GM12878 (cell line): ENCODE measurements at regions not wholly inside any gene's neighbourhood (a gene's known extent, or its start where the extent isn't known, plus 50 kb on each side); places are given as distances from the start of the nearest gene placed in this dataset. TPM values are rescaled to one million over a fixed set of nuclear protein-coding genes. Genes with fewer than 3 reads are reported as not detected.

ENCODE experiments used
- ATAC-seq: fragments of 200-7000 bp; cut with Tn5 transposase; 3 replicates; pipeline ENCODE4 v1.9.1; 2020; ENCODE audit warnings: mild to moderate bottlenecking, moderate library complexity
- BruUV-seq: library from RNA; stranded (reverse); fragments of 400-500 nt; replicated peaks from 2 replicates; lab custom pipeline; 2021; lab: Mats Ljungman, UMichigan
- CTCF ChIA-PET: fragments of 300-600 bp; sonication (Branson Sonifier 250); formaldehyde crosslinking; extraction: SDS; loops from one replicate; lab custom pipeline; 2021; ENCODE audit warnings: inconsistent platforms; lab: Yijun Ruan, JAX
- POLR2A ChIA-PET: fragments of 350-600 bp; formaldehyde crosslinking; extraction: SDS; loops from one replicate; lab custom pipeline; 2021; ENCODE audit warnings: inconsistent platforms; lab: Charles Lee
- RAD21 ChIA-PET: fragments of 300-600 bp; sonication (Branson Sonifier 250); formaldehyde crosslinking; loops from one replicate; lab custom pipeline; 2023; ENCODE audit warnings: antibody characterized with exemption; ENCODE audit not compliant: unreplicated experiment; lab: Charles Lee
- SMC1A ChIA-PET: fragments of 300-600 bp; sonication (Branson Sonifier 250); formaldehyde crosslinking; loops from one replicate; lab custom pipeline; 2023; ENCODE audit not compliant: unreplicated experiment, uncharacterized antibody; lab: Charles Lee
- DNase-seq: peaks from one replicate; pipeline ENCODE4 v3.0.0-alpha.2; 2011; ENCODE audit warnings: low read depth, low spot score
- FAIRE-seq: peaks from 3 replicates; lab custom pipeline; 2011; peaks lifted over from hg19 to GRCh38; lab: Jason Lieb, UNC
- H2AFZ ChIP-seq: 2 replicates; pipeline ENCODE4 v1.6.0; 2011; ENCODE audit warnings: low read depth, low read length, control low read depth; ENCODE audit not compliant: control insufficient read depth
- H3K27ac ChIP-seq: 2 replicates; pipeline ENCODE4 v1.5.1; 2011; ENCODE audit warnings: control low read depth; ENCODE audit not compliant: control insufficient read depth, insufficient read depth
- H3K27me3 ChIP-seq, 2 experiments: replicated peaks in 1 of 2; 2 replicates each; pipeline versions ENCODE4 v1.6.0 to v1.6.1; 2011; ENCODE audit warnings: low read length in 1 of 2; ENCODE audit not compliant: control insufficient read depth in 2 of 2, insufficient read depth in 2 of 2
- H3K36me3 ChIP-seq, 2 experiments: 2 replicates each; pipeline ENCODE4 v1.5.1; 2011; ENCODE audit warnings: low read length in 1 of 2; ENCODE audit not compliant: control insufficient read depth in 2 of 2, insufficient read depth in 2 of 2
- H3K4me1 ChIP-seq: 2 replicates; pipeline ENCODE4 v1.6.1; 2011; ENCODE audit warnings: mild to moderate bottlenecking, low read length, moderate library complexity, mixed read lengths; ENCODE audit not compliant: control insufficient read depth, insufficient read depth
- H3K4me2 ChIP-seq: 2 replicates; pipeline ENCODE4 v1.6.0; 2011; ENCODE audit warnings: control low read depth; ENCODE audit not compliant: control insufficient read depth, insufficient read depth
- H3K4me3 ChIP-seq: fragments of 200-600 bp; sonication (generic); 2 replicates; pipeline ENCODE4 v1.5.1; 2016
- H3K79me2 ChIP-seq: 2 replicates; pipeline ENCODE4 v1.6.0; 2011; ENCODE audit warnings: low read length; ENCODE audit not compliant: control insufficient read depth, insufficient read depth
- H3K9ac ChIP-seq: 2 replicates; pipeline ENCODE4 v1.8.0; 2011; ENCODE audit warnings: low read length, control low read depth, mixed read lengths; ENCODE audit not compliant: control insufficient read depth, insufficient read depth
- H3K9me3 ChIP-seq: replicated peaks from 3 replicates; pipeline ENCODE4 v1.5.1; 2011; ENCODE audit warnings: mild to moderate bottlenecking, low read length; ENCODE audit not compliant: control insufficient read depth, insufficient read depth
- H4K20me1 ChIP-seq: 2 replicates; pipeline ENCODE4 v1.6.0; 2011; ENCODE audit not compliant: control insufficient read depth, insufficient read depth
- RAD21 ChIP-seq: IDR thresholded peaks from 2 replicates; pipeline ENCODE4 v1.6.1; 2011; ENCODE audit warnings: mild to moderate bottlenecking, low read depth, low read length, moderate library complexity; ENCODE audit not compliant: insufficient read depth
- RAD51 ChIP-seq: fragments of 450-650 bp; IDR thresholded peaks from 2 replicates; pipeline ENCODE4 v1.6.1; 2016; ENCODE audit warnings: moderate library complexity, mild to moderate bottlenecking, inconsistent platforms
- RUNX3 ChIP-seq: IDR thresholded peaks from 2 replicates; pipeline ENCODE4 v1.6.1; 2012; ENCODE audit warnings: low read length, inconsistent platforms
- WGBS: methylation state at CpG from one replicate; pipeline ENCODE4 v1.1.6; 2016; ENCODE audit warnings: low lambda C conversion rate; ENCODE audit not compliant: insufficient replicate concordance, insufficient coverage; ENCODE audit errors: missing lambda C conversion rate; 5-methylcytosine and 5-hydroxymethylcytosine counted together
- in situ Hi-C: fragments of 300-500 bp; cut with MboI; formaldehyde crosslinking; loops from 9 replicates; pipeline ENCODE4 v1.14.3; 2018; ENCODE audit warnings: mixed read lengths
- intact Hi-C: fragments of 100-400 bp; cut with micrococcal nuclease; formaldehyde crosslinking; loops from one replicate; pipeline ENCODE4 v1.14.2; 2022; ENCODE audit not compliant: unreplicated experiment
- small RNA-seq: library from RNA; depleted of rRNA; stranded (forward); fragments of <200 nt; gene quantifications from one replicate; pipeline ENCODE3, GENCODE V24; 2014

DNA sequence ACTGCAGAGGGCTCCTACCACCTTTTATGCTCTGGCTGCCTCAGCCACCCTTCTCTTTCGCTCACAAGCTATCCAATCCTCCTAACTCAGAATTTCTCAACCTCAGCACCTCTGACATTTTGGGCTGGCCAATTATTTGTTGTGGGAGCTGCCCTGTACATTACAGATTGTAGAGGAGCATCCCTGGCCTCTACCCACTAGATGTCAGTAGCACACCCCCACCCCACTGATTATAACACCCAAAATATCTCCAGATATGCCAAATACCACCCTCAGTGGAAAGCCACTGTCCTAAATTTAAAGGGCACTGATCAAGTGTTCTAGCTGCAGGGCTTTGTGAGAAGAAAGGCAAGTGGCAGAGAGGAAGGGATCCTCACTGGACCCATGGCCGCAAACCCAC is 443.1 kb downstream of the SOX6 start:
- Histone ChIP-seq H3K27me3 (no peaks in the 10 kb centered on the region; a peak in 1 of 4 replicates), H3K79me2 (no peaks in the 10 kb centered on the region), H2AFZ (no peak overlapping the region), H3K4me1 (no peaks in the 10 kb centered on the region), H3K27ac (no peak overlapping the region), H4K20me1 (no peaks in the 10 kb centered on the region), H3K9me3 (no peaks in the 10 kb centered on the region), H3K4me3 (no peak overlapping the region), H3K9ac (no peak overlapping the region), H3K4me2 (no peak overlapping the region), H3K36me3 (no peaks in the 10 kb centered on the region)
- DNase-seq (no peak), ATAC-seq (no peak), FAIRE-seq (no peak)
- intact Hi-C loops, result no loop called here
- CTCF ChIA-PET, result no interaction called here
- in situ Hi-C loops, result no loop called here
- no TSS peak for BruUV-seq
- TF ChIP-seq RAD21 (0 out of 2 replicates have a peak, but pooled peaks have one; percentile 13), RAD51 (no peak), RUNX3 (no peak)
- RAD21 ChIA-PET, result no interaction called here
- POLR2A ChIA-PET, result no interaction called here
- SMC1A ChIA-PET, result no interaction called here
- WGBS, result 42% methylated on average over 2 of the region's 2 CpGs

Small RNA genes in the stretch of these regions (small RNA-seq; reads per million reads assigned to genes)
- not detected for gene RF00324
